Stimulated activated CD4-positive, alpha-beta T cell treated with anti-CD3 and anti-CD28 coated beads, TNF-alpha, amount 100 ng/mL, for 4 hours (primary cell): ENCODE measurements at regions not wholly inside any gene's neighbourhood (a gene's known extent, or its start where the extent isn't known, plus 50 kb on each side); places are given as distances from the start of the nearest gene placed in this dataset.

Experiments used
- DNase-seq, 3 experiments: peaks; one replicate each; pipeline ENCODE4 v3.0.0-alpha.2; 2020; ENCODE audit warnings: low read depth in 3 of 3

DNA sequence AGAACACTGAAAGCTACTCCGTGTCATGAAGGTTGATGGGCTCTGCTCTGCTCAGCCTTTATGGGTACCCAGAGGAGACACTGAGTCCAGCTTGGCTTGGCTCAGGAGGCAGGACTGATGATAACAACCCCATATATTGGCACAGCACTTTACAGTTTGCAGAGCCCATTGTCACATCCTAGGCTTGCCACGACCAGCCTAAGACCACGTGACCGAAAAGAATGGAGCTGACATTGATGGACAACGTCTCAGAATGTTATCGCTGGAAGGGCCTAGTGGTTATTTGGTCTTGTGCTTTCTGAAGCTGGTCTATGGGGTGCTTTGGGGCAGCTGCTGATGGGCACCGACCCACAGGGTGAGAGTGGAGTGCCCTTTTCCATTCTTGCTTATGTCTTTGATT is 72.9 kb upstream of the RUNX3 start:
- no peak for DNase-seq

GRCh38 chr1:25001125-25001915 is 71.2 kb upstream of the RUNX3 start:
- no peak for DNase-seq

GRCh38 chr1:24999906-25000305 is 69.8 kb upstream of the RUNX3 start:
- DNase-seq = no peak

DNA sequence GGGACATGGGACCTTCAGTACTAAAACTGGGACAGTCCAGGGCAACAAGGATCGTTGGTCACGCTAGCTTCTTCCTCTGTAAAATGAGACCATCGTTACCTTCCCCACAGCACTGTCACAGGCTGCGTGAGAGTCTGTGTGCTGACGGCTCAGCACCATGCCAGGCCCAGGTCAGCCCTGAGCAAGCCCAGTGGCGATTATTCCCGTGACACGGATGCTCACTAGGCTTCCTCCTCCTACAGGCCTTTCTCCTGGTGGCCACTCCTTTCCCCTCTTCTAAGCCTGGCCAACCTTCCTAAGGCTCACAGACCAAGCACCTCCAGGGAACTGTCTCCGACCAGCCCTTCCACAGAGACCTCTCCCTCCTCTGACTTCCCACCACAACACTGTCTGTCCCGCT is 69.3 kb upstream of the RUNX3 start:
- no peak for DNase-seq

DNA sequence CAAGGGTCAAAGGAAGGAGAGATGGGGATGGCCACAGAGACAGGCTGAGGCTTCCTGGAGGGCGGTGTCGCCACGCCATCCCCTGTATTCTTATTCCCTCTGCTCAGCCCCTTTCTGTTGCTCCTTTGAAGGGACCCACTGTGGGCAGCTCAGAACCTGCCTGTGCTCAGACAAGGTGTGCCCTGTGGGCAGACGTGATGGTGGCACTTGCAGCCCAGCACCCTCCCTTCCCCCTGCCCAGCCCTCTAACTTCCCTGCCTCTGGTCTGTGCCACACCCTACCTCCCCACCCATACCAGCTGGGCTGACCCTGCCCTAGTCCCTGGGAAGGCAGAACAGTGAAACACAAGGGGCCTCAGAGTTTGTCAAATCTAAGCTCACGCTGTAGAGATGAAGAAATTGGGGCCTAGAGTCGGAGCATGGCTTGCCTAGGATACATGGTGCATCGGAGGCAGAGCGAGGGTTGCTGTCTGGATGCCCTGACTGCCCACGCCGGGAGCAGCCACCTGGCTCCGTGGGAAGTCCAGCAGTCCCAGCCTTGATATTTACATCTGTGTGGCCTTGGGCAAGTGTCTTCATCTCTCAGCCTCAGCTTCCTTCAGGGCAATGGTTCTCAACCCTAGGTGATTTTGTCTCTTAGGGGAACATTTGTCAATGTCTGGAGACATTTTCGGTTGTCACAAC is 68.6 kb upstream of the RUNX3 start:
- no peak for DNase-seq

DNA sequence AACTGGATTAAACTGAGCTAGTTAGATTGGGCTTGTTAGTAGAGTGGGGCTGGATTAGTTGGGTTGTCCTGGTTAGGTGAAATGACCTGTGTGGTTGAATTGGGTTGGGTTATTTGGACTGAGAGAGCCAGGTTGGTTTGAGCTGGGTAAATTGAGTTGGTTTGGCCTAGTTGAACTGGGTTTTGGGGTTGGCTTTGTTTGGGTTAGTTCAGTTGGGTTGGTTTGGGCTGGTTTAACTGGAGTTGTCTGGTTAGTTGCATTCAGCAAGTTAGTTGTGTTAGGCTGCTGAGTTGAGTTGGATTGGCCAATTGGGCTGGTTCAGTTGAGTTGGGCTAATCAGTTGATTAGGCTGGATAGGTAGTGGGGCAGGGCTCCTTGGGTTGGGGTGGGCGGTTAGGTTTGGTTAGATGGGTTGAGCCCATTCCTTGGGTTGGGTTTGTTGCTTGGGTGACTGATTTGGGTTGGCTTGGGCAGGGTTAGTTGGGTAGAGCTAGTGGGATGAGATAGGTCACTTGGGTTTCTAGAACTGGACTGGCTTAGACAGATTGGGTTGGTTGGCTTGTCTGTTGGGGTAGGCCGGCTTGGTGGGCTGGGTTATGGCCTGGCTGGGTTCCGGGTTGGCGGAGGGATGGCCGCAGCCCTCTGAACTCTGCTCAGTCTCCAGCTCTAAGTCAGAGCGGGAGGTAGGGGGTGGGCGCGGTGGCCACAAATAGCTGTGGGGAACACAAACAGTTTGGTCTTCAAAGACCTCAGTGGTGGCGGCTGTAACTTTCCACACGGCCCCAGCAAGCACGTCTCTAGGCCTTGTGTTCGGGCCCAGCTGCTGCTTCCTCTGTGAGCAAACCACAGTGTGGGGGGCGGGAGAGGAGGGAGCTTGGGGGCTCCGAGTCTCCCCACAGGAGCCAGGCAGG is 67.2 kb upstream of the RUNX3 start:
- no peak for DNase-seq

DNA sequence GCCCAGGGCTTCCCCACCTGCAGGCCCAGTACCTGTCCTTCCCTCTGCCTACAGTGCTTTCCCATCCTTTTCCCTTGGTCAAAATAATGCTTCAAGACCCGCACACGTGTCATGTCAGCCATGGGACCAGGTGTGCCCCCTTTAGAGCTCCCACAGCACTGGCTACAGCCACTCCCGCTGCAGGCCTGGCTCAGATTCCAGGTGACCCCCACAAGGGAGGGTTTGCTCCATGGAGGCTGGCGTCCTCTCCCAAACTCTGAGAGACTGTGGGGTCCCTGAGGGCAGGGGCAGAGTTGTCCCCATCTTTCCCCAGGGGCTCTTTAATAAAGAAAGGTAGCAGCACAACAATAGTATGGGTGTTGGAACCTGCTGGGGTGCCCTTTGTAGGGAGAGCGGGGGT is 66.4 kb upstream of the RUNX3 start:
- no peak for DNase-seq

DNA sequence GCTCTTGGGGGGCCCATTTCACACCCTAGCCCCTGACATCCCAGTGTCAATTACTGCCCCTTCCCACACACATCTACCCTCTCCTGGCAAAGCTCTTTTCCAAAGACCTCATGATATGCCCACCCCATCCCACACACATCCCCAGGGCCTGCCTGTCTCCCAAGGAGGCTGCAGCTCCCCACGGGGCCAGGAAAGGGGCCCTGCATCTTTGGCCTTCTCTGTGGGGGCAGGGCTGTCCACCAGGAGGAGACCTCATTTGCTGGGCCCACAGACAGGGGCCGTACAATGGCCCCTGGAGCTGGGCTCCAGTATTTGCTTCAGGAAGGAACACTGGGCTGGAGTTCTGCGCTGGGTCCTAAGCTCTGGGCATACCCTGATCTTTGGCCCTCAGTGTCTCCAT is 65.6 kb upstream of the RUNX3 start:
- no peak for DNase-seq

- no peak for DNase-seq
Measured at GRCh38 chr1:24995140-24995539, 65.1 kb upstream of the RUNX3 start.

DNA sequence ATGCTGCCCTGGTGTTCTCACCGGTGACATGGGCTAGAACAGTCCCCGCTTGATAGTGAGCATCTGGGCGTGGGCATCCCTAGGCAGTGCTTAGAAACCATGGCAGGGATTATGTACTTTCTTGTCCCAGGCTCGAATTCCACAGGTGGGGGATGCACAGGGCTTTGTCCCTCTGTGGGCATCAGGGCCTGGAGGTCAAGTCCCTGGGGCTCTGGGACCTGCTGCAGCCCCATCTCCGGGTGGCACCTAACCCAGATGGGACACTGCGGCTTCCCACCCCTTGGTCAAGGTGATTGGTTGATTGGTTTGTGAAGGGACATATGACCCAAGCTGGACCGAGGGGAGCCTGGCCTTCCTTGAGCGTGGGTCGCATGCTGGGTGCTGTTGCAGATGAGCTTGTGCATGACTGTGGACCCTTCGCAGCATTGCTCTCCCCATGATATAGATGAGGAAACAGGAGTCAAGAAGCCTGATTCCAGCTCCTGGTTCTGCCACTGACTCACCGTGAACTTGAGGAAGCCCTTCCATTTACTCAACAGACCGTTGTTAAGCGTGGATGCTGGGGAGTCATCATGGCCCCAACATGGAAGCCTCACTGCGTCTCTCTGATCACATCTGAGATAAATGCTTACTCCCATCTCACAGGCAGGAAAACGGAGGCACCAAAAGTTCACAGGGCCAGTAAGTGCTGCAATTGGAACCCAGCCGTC is 64.0 kb upstream of the RUNX3 start:
- no peak for DNase-seq

DNA sequence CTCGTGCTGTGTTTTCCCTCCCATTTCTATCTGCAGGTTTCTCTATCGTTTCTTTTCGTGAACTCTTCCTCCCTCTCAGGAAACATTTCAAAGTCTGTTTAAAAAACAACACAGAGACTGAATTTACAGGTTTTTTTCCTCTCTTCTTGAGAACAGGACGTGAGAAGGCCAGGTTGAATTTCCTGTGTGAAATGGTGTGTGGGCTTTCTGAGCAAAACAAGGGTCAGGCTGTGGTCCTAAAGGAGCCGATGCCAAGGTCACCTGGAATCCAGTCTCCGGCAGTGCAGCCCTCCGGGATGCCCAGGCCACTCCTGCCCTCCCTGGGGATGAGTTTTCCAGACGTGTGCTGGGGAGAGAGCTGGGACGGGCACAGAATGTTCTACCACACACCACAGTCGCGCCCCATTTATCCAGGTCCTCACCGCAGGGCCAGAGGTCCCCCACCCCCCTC is 62.7 kb upstream of the RUNX3 start:
- no peak for DNase-seq

DNA sequence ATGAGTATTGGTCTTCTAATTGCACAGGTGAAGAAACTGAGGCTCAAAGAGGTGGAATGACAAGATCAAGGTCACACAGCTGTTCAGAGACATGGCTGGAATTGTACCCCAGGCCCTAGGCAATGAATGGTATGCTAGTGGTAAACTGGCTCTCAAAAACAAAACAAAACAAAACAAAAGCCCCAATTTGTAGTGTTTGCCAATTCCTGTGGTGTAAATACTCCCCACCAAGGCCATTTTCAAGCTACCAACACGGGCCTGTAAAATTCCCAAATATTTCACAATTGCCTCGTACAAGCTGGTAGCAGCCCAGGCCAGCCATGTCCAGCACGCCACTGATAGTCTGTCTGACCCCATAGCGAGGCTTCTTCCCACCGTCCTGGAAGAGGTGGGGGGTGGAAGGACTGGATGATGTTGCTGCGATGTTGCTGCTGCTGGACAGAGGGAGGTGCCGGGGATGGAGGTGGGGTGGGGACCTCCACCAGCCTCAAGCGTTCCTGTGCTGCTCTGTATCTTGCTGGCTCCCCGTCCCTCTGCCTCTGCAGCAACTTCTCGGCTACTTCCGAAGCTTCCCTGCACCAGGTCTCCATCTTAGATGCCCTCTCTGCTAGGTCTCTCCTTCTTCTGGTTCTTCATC is 62.2 kb upstream of the RUNX3 start:
- DNase-seq = no peak

DNA sequence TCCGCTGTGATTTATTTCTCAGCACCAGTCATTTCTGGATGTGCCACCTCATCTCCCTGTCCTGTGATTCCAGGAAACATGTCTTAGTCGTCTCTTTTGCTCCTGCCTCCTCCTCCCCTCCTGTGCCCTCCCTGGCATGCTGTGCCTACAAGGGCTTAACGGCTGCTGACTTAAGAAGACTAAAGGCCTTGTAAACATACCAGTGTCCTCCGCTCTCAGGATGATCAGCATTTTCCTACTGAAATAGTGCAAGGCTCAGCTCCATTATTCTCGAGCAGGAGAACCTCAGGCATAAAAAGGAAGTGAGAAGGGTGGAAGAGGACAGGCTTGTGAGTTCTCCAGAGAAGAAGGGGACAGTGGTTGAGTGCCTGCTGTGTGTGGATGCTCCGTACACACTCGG is 61.6 kb upstream of the RUNX3 start:
- DNase-seq = no peak

DNA sequence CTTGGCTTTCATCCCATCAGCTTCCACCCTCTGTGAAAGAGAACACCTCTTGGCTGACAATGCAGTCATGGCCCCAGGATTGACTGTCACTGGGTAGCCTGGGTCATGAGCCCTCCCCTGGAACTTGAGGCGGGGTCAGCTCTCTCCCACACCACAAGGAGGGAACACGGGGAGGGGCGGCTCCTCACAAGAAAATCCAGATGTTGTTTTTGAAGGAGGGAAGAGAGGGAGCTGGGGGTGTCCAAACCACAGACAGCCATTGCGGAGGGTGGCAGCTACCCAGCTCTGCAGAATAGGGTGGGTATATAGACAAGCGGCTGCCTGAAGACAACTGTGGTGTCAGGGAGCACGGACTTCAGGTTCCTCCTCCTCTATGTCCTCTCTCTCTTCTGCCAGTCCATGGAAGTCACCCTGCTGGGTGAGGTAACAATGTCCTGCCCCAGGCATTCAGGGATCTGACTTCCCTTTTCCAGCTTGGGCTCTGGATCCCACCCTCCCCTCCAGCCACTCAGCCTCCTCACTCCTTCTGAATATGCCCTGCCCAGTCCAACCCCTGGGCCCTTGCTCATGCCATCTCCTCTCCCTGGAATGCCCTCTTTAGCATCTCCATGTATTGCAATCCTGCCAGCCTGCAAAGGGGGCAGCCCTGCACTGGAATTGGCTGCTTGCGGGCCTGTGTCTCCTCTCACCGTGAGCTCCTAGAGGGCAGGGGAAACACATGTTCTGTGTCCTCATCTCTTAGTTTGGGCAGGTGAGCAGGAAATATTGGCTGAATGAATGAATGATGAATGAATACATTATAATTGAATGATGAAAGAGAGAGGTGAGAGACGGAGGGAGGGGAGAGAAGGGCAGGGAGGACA is 60.9 kb upstream of the RUNX3 start:
- DNase-seq = no peak

- no peak for DNase-seq
Measured at GRCh38 chr1:24990136-24990535, 60.1 kb upstream of the RUNX3 start.

DNA sequence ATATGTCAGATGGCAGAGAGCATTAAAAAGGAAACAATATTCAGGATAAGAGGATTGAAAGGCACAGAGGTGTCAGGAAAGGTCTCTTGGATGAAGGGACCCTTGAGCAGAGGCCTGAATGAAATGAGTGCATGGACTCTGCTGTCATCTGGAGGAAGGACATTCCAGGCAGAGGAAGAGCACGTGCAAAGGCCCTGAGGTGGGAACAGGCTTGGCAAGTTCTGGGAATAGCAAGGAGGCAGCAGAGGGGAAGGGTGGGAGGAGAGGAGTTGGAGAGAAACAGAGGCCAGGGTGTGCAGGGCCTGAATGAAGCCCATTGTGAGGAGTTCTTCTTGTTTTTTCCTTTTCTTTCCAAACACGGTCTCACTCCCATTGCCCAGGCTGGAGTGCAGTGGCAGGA is 59.0 kb upstream of the RUNX3 start:
- no peak for DNase-seq

GRCh38 chr1:24988558-24988912 is 58.5 kb upstream of the RUNX3 start:
- no peak for DNase-seq

DNA sequence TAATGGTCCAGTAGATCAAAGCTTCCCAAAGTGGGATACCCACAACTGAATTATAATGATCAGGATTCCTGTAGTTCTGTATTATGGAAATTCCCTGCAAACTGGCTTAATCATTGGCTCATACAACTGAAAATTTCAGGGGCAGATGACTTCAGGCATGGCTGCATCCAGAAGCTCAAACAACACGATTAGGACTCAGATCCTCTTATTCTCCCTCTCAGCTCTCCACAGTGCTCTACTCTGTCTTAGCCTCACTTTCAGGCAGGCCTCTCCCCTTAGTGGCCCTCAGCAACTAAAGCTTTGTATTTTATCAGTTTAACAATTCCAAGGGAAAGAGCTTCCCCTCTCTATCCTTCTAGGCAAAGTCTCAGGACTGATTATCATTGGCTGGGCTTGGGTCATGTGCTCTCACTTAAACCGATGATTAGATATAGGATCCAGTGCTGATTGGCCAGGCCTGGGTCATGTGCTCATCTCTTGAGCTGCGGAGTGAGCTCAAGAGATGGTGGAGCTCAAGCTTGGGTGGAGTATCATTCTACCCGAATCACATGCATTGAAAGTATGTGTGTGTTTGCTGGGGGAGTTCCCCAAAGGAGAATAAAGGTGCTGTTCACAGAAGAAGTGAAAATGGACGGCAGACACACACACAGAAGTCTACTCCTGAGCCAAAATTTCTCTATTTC is 57.9 kb upstream of the RUNX3 start:
- DNase-seq = no peak

GRCh38 chr1:24987424-24987823 is 57.3 kb upstream of the RUNX3 start:
- no peak for DNase-seq
